ENCODE measurements at regions not wholly inside any gene's neighbourhood (a gene's known extent, or its start where the extent isn't known, plus 50 kb on each side); places are given as distances from the start of the nearest gene placed in this dataset.

GRCh38 chr1:117689997-117690625 lies 84.3 kb downstream of the TENT5C start:
- 54% methylated on average over 4 of the region's 4 CpGs for WGBS
- H3K4me3 ChIP-seq (ENCODE audit: low read length): no peak overlapping the region

DNA sequence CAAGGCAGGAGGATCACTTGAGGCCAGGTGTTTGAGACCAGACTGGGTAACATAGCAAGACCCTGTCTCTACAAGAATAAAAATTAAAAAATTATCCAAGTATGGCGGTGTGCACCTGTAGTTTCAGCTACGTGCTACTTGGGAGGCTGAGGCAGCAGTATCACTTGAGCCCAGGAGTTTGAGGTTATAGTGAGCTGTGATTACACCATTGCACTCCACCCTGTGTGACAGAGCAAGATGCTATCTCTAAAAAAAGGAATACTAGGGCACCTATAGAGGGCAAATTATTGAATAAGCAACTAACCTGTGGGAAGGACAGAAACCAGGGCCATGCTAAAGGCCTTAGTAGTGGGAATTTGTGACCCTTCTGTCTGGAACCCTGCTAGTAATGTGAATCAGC lies 86.1 kb downstream of the TENT5C start:
- intact Hi-C loops (cut with DNase I): no loop called here
- DNase-seq (no peak), ATAC-seq (no peak)
- Histone ChIP-seq H3K4me3 (ENCODE audit: low read length) (no peak overlapping the region), H3K27me3 (ENCODE audit: control insufficient read depth, insufficient read depth) (no peaks in the 10 kb centered on the region), H3K27ac (ENCODE audit: low read length) (no peak overlapping the region), H3K9me3 (ENCODE audit: control insufficient read depth, low read length) (no peaks in the 10 kb centered on the region), H3K4me1 (ENCODE audit: control insufficient read depth, insufficient read depth, low read length) (peaks cover 3% of the 10 kb centered on the region)
- 91% methylated on average over 2 of the region's 2 CpGs for WGBS

More at GRCh38 chr1:117689997-117690625, 84.3 kb downstream of the TENT5C start:
- Histone ChIP-seq H3K4me1 (ENCODE audit: control insufficient read depth, insufficient read depth, low read length) (peaks cover 8% of the 10 kb centered on the region), H3K9me3 (ENCODE audit: control insufficient read depth, low read length) (no peaks in the 10 kb centered on the region), H3K27ac (ENCODE audit: low read length) (no peak overlapping the region), H3K27me3 (ENCODE audit: control insufficient read depth, insufficient read depth) (no peaks in the 10 kb centered on the region)
- no peak for DNase-seq
- no peak for ATAC-seq
- intact Hi-C loops (cut with DNase I): no loop called here

- Histone ChIP-seq H3K9me3 (ENCODE audit: control insufficient read depth, low read length) (no peaks in the 10 kb centered on the region), H3K4me3 (ENCODE audit: low read length) (no peak overlapping the region), H3K27me3 (ENCODE audit: control insufficient read depth, insufficient read depth) (no peaks in the 10 kb centered on the region), H3K27ac (ENCODE audit: low read length) (no peak overlapping the region), H3K4me1 (ENCODE audit: control insufficient read depth, insufficient read depth, low read length) (peaks cover 5% of the 10 kb centered on the region)
- WGBS: 76% methylated on average over 3 of the region's 3 CpGs
- ATAC-seq (no peak), DNase-seq (no peak)
- intact Hi-C loops (cut with DNase I): no loop called here
These were observed 88.7 kb downstream of the TENT5C start for GRCh38 chr1:117694543-117694942.

DNA sequence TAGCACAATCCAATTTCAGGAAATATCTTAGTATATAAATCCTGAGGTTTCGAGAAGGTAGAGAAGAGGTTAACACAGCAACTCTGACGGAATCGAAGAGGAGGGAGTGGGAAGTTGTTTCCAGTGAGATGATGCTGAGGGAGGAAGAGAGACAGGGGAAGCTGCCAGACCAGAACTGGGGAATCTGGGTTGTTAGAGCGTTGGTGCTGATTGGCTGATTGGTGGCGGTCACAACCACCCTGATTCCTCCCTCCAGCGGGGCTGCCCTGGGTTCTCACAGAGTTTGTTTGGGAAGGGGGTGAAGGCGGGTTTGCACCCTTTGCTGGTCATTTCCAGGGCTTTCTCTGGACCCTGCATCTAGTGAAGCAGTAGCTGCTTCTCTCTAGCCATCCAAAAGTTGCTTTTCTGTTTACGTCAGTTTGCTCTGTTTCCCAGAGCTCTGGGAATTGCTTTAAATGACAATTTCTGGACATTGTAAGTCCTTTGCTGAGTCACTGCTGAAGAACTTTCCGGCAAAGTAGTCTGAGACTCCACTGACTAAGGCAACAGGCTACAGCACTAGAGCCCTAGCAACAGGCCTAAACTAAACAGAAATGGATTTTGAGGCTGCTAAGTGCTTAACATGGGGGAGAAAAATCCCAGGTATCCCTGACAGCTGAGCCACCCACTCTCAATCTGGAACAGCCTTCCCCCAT lies 90.1 kb downstream of the TENT5C start:
- Histone ChIP-seq H3K9me3 (ENCODE audit: control insufficient read depth, low read length) (no peaks in the 10 kb centered on the region), H3K27ac (ENCODE audit: low read length) (peak overlapping the region; percentile 87), H3K4me1 (ENCODE audit: control insufficient read depth, insufficient read depth, low read length) (peaks cover 5% of the 10 kb centered on the region), H3K27me3 (ENCODE audit: control insufficient read depth, insufficient read depth) (no peaks in the 10 kb centered on the region), H3K4me3 (ENCODE audit: low read length) (no peak overlapping the region)
- intact Hi-C loops (cut with DNase I): no loop called here
- peak; percentile 61 to 78 (median 77) for DNase-seq
- ATAC-seq: peak; percentile 91 to 92
- 36% methylated on average over 9 of the region's 9 CpGs for WGBS

GRCh38 chr1:117696561-117696960 lies 90.7 kb downstream of the TENT5C start:
- peak overlapping the region; percentile 87 for H3K27ac ChIP-seq (ENCODE audit: low read length)
- WGBS: 40% methylated on average over 1 of the region's 1 CpG
- H3K4me1 ChIP-seq (ENCODE audit: control insufficient read depth, insufficient read depth, low read length): peaks cover 5% of the 10 kb centered on the region
- H3K27me3 ChIP-seq (ENCODE audit: control insufficient read depth, insufficient read depth): no peaks in the 10 kb centered on the region
- intact Hi-C loops (cut with DNase I): no loop called here
- ATAC-seq: peak; percentile 42 to 53
- H3K4me3 ChIP-seq (ENCODE audit: low read length): no peak overlapping the region
- no peaks in the 10 kb centered on the region for H3K9me3 ChIP-seq (ENCODE audit: control insufficient read depth, low read length)
- DNase-seq: no peak

- Histone ChIP-seq H3K9me3 (ENCODE audit: control insufficient read depth, low read length) (no peaks in the 10 kb centered on the region), H3K4me3 (ENCODE audit: low read length) (no peak overlapping the region), H3K27me3 (ENCODE audit: control insufficient read depth, insufficient read depth) (no peaks in the 10 kb centered on the region), H3K27ac (ENCODE audit: low read length) (peak overlapping the region; percentile 37), H3K4me1 (ENCODE audit: control insufficient read depth, insufficient read depth, low read length) (peaks cover 5% of the 10 kb centered on the region)
- DNase-seq (no peak), ATAC-seq (no peak)
- intact Hi-C loops (cut with DNase I): no loop called here
These were observed 91.5 kb downstream of the TENT5C start for GRCh38 chr1:117697220-117697781.

- Histone ChIP-seq H3K27me3 (ENCODE audit: control insufficient read depth, insufficient read depth) (no peaks in the 10 kb centered on the region), H3K27ac (ENCODE audit: low read length) (no peak overlapping the region)
- WGBS: 48% methylated on average over 5 of the region's 5 CpGs
These were observed 92.7 kb downstream of the TENT5C start for GRCh38 chr1:117698398-117699160.

GRCh38 chr1:117699953-117700352 lies 94.1 kb downstream of the TENT5C start:
- intact Hi-C loops (cut with DNase I): no loop called here
- H3K27me3 ChIP-seq (ENCODE audit: control insufficient read depth, insufficient read depth): no peaks in the 10 kb centered on the region
- H3K27ac ChIP-seq (ENCODE audit: low read length): no peak overlapping the region
- no peak overlapping the region for H3K4me3 ChIP-seq (ENCODE audit: low read length)
- DNase-seq: no peak
- no peak for ATAC-seq
- no peaks in the 10 kb centered on the region for H3K9me3 ChIP-seq (ENCODE audit: control insufficient read depth, low read length)
- H3K4me1 ChIP-seq (ENCODE audit: control insufficient read depth, insufficient read depth, low read length): peaks cover 5% of the 10 kb centered on the region

More at GRCh38 chr1:117698398-117699160, 92.7 kb downstream of the TENT5C start:
- Histone ChIP-seq H3K4me1 (ENCODE audit: control insufficient read depth, insufficient read depth, low read length) (peaks cover 5% of the 10 kb centered on the region), H3K9me3 (ENCODE audit: control insufficient read depth, low read length) (no peaks in the 10 kb centered on the region), H3K4me3 (ENCODE audit: low read length) (no peak overlapping the region)
- DNase-seq (peak; percentile 68 to 77 (median 72)), ATAC-seq (peak in 1 of 2 donors; percentile 49)
- intact Hi-C loops (cut with DNase I): no loop called here

- intact Hi-C loops (cut with DNase I): no loop called here
- Histone ChIP-seq H3K4me3 (ENCODE audit: low read length) (no peak overlapping the region), H3K27me3 (ENCODE audit: control insufficient read depth, insufficient read depth) (no peaks in the 10 kb centered on the region), H3K4me1 (ENCODE audit: control insufficient read depth, insufficient read depth, low read length) (peaks cover 2% of the 10 kb centered on the region), H3K27ac (ENCODE audit: low read length) (no peak overlapping the region), H3K9me3 (ENCODE audit: control insufficient read depth, low read length) (no peaks in the 10 kb centered on the region)
- ATAC-seq (no peak), DNase-seq (no peak)
- 67% methylated on average over 3 of the region's 3 CpGs for WGBS
These were observed 96.8 kb downstream of the TENT5C start for GRCh38 chr1:117702654-117703053.

GRCh38 chr1:117707371-117707770 lies 101.5 kb downstream of the TENT5C start:
- ATAC-seq (no peak), DNase-seq (no peak)
- Histone ChIP-seq H3K9me3 (ENCODE audit: control insufficient read depth, low read length) (no peaks in the 10 kb centered on the region), H3K27me3 (ENCODE audit: control insufficient read depth, insufficient read depth) (no peaks in the 10 kb centered on the region), H3K27ac (ENCODE audit: low read length) (no peak overlapping the region), H3K4me3 (ENCODE audit: low read length) (no peak overlapping the region), H3K4me1 (ENCODE audit: control insufficient read depth, insufficient read depth, low read length) (no peaks in the 10 kb centered on the region)
- intact Hi-C loops (cut with DNase I): no loop called here
